Endothelial cell of umbilical vein (primary cell): ENCODE measurements at regions not wholly inside any gene's neighbourhood (a gene's known extent, or its start where the extent isn't known, plus 50 kb on each side); places are given as distances from the start of the nearest gene placed in this dataset.

ENCODE experiments used
- POLR2A ChIP-seq: IDR thresholded peaks from 2 replicates; pipeline ENCODE4 v1.6.1; 2012; ENCODE audit warnings: low read depth, mild to moderate bottlenecking, control low read depth, low read length
- POLR2AphosphoS5 ChIP-seq: IDR thresholded peaks from 2 replicates; pipeline ENCODE4 v1.6.1; 2012; ENCODE audit warnings: low read depth, mild to moderate bottlenecking, control low read depth, low read length, moderate library complexity; ENCODE audit not compliant: insufficient read depth
- TF ChIP-seq, protein P1 (sequence below), 2 donors: IDR thresholded peaks; 1 replicate in 1 of 2; 2 replicates in 1 of 2; pipeline ENCODE4 v1.5.1; 2011; ENCODE audit warnings: low read length in 2 of 2, mild to moderate bottlenecking in 2 of 2, moderate library complexity in 2 of 2, control low read depth in 1 of 2, inconsistent platforms in 1 of 2, low read depth in 1 of 2; ENCODE audit not compliant: insufficient read depth in 1 of 2; ENCODE audit errors: extremely low read depth in 1 of 2

DNA sequence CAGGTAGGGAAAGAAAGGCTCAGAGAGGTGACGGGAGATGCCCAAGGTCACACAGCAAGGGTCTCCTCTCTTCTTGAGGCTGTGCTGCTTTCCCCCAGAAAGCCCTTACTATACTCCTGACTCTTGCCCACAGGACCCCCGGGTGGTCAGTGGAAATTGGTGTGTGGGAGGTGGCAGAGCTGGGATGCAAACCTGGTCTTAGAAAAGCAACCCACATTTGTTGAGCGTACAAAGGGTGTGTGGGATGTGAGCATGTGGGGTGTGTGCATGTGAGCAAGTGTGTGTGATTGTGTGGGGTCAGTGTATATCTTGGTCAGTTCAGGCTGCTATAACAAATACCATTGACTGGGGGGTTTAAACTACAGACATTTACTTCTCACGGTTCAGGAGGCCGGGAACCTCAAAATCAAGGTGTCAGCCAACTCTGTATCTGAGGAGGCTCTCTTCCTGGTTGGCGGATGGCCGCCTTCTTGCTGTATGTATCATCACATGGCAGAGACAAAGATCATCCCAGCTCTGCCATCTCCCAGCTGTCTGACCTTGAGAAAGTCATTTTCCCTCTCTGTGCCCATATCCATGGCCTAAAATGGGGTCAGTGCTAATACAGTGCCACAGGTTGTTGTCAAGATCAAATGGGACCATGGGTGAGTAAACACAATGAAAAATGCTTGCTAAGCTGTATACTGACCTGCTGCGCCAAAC lies 268.5 kb downstream of the PTPRU start:
- TF ChIP-seq, protein P1, sequence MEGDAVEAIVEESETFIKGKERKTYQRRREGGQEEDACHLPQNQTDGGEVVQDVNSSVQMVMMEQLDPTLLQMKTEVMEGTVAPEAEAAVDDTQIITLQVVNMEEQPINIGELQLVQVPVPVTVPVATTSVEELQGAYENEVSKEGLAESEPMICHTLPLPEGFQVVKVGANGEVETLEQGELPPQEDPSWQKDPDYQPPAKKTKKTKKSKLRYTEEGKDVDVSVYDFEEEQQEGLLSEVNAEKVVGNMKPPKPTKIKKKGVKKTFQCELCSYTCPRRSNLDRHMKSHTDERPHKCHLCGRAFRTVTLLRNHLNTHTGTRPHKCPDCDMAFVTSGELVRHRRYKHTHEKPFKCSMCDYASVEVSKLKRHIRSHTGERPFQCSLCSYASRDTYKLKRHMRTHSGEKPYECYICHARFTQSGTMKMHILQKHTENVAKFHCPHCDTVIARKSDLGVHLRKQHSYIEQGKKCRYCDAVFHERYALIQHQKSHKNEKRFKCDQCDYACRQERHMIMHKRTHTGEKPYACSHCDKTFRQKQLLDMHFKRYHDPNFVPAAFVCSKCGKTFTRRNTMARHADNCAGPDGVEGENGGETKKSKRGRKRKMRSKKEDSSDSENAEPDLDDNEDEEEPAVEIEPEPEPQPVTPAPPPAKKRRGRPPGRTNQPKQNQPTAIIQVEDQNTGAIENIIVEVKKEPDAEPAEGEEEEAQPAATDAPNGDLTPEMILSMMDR (IDR thresholded peaks at IDR 0.05; ENCODE audit: extremely low read depth in 1 of 2, insufficient read depth in 1 of 2, low read depth in 1 of 2, low read length in 2 of 2), result no peak
- TF ChIP-seq POLR2A (no peak), POLR2AphosphoS5 (no peak)
